ENCODE measurements at regions not wholly inside any gene's neighbourhood (a gene's known extent, or its start where the extent isn't known, plus 50 kb on each side); places are given as distances from the start of the nearest gene placed in this dataset.

DNA sequence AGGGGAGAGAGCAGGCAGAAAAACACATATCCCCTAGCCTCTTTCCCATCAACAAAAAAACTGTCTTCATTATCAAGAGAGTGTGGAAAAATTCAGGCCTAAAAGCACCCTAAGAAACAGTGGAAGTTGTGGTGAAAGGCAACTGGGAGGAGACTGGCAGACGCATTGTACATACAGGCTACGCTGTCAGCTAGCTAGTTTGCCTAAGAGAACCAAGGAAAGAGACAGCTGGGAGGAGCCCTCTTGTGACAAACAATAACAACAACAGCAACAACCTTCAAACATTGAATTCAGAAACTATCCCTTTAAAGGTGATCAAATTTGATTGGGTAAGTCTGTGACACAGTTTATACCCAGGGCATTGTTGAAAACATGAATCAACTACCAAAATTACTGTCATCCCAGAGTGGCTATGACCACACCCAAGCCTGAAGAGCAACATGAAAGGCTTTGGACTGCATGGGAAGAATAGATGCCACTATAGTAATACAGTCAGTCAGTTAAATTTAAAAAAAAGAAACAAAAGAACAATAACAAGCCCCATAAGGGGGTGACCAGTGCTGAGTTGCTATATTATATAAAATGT, 88.9 kb upstream of the CRIM1 start:
- TF ChIP-seq EZH2phosphoT487 (IDR thresholded peaks at IDR 0.05; ENCODE audit: borderline replicate concordance, low read length) (no peak), EZH2 (IDR thresholded peaks at IDR 0.05; ENCODE audit: low read length, unreplicated experiment) (no peak)
- TF ChIP-seq, protein P1, sequence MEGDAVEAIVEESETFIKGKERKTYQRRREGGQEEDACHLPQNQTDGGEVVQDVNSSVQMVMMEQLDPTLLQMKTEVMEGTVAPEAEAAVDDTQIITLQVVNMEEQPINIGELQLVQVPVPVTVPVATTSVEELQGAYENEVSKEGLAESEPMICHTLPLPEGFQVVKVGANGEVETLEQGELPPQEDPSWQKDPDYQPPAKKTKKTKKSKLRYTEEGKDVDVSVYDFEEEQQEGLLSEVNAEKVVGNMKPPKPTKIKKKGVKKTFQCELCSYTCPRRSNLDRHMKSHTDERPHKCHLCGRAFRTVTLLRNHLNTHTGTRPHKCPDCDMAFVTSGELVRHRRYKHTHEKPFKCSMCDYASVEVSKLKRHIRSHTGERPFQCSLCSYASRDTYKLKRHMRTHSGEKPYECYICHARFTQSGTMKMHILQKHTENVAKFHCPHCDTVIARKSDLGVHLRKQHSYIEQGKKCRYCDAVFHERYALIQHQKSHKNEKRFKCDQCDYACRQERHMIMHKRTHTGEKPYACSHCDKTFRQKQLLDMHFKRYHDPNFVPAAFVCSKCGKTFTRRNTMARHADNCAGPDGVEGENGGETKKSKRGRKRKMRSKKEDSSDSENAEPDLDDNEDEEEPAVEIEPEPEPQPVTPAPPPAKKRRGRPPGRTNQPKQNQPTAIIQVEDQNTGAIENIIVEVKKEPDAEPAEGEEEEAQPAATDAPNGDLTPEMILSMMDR (conservative IDR thresholded peaks at IDR 0.05; ENCODE audit: low read depth, low read length): no peak
- no peak for ATAC-seq
- Histone ChIP-seq H3F3A (ENCODE audit: low read length, unreplicated experiment) (no peaks in the 10 kb centered on the region), H3K4me1 (ENCODE audit: insufficient read depth, low read length) (no peaks in the 10 kb centered on the region), H3K4me2 (ENCODE audit: low read length) (no peak overlapping the region), H4K20me1 (ENCODE audit: low read length) (no peaks in the 10 kb centered on the region), H3K36me3 (ENCODE audit: low read depth, low read length) (no peaks in the 10 kb centered on the region), H3K27me3 (ENCODE audit: low read length) (peaks cover 47% of the 10 kb centered on the region), H3K4me3 (ENCODE audit: low read length) (no peak overlapping the region), H3K9me2 (replicated peaks; ENCODE audit: low read length) (no peaks in the 10 kb centered on the region), H2AFZ (ENCODE audit: low read length) (no peak overlapping the region), H3K9me3 (ENCODE audit: low read length) (peaks cover 7% of the 10 kb centered on the region; the same call in 1 of the 2 replicates), H3K79me2 (ENCODE audit: low read length) (no peaks in the 10 kb centered on the region), H3K9ac (ENCODE audit: low read length) (no peak overlapping the region), H3K27ac (ENCODE audit: low read length) (no peak overlapping the region)
- no TSS peak for BruUV-seq (replicated peaks)
- intact Hi-C loops (cut with micrococcal nuclease): no loop called here
- ChIA-PET CTCF (no interaction called here), POLR2A (ENCODE audit: unreplicated experiment) (no interaction called here)
- DNase-seq: no peak

DNA sequence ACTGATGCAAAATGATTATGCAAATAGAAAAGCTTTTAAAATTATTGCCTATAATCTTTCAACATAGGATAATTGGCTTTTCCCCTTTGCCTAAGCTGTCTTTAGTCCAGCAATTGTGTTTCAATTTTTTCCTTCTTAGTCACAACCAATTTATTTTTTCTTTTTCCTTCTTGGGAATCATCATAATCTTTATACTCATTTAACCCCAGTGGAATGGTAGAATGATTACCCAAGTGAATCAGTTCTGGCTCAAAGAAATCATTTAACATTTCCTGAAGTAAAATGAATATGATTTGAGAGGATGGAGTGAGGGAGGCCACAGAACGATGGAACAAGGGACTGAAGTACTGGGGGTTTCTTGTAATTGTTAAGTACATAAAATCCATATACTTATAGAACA, 93.0 kb upstream of the CRIM1 start:
- ChIA-PET POLR2A (ENCODE audit: unreplicated experiment) (no interaction called here), CTCF (no interaction called here)
- Histone ChIP-seq H3K4me1 (ENCODE audit: insufficient read depth, low read length) (no peaks in the 10 kb centered on the region), H3K9ac (ENCODE audit: low read length) (no peak overlapping the region), H3K9me3 (ENCODE audit: low read length) (peaks cover 4% of the 10 kb centered on the region; the same call in 1 of the 2 replicates), H3K27ac (ENCODE audit: low read length) (no peak overlapping the region), H3K27me3 (ENCODE audit: low read length) (peaks cover 67% of the 10 kb centered on the region), H3K4me3 (ENCODE audit: low read length) (no peak overlapping the region), H3K9me2 (replicated peaks; ENCODE audit: low read length) (no peaks in the 10 kb centered on the region), H2AFZ (ENCODE audit: low read length) (no peak overlapping the region), H3K4me2 (ENCODE audit: low read length) (no peak overlapping the region), H3K36me3 (ENCODE audit: low read depth, low read length) (no peaks in the 10 kb centered on the region), H4K20me1 (ENCODE audit: low read length) (no peaks in the 10 kb centered on the region), H3K79me2 (ENCODE audit: low read length) (no peaks in the 10 kb centered on the region), H3F3A (ENCODE audit: low read length, unreplicated experiment) (no peaks in the 10 kb centered on the region)
- intact Hi-C loops (cut with micrococcal nuclease): no loop called here
- ATAC-seq (no peak), DNase-seq (no peak)
- TF ChIP-seq, protein P1 (conservative IDR thresholded peaks at IDR 0.05; ENCODE audit: low read depth, low read length): no peak
- TF ChIP-seq EZH2 (IDR thresholded peaks at IDR 0.05; ENCODE audit: low read length, unreplicated experiment) (no peak), EZH2phosphoT487 (IDR thresholded peaks at IDR 0.05; ENCODE audit: borderline replicate concordance, low read length) (no peak)
- BruUV-seq (replicated peaks): no TSS peak

DNA sequence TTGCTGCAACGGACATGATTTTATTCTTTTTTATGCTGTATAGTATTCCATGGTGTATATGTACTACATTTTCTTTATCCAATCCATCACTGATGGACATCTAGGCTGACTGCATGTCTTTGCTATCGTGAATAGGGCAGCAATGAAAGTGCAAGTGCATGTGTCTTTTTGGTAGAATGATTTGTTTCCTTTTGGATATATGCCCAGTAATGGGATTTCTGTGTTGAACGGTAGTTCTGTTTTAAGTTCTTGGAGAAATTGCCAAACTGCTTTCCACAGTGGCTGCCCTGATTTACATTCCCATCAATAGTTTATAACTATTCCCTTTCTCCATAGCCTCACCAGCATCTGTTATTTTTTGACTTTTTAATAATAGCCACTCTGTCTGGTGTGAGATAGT, 99.7 kb upstream of the CRIM1 start:
- Histone ChIP-seq H3K79me2 (ENCODE audit: low read length) (no peaks in the 10 kb centered on the region), H4K20me1 (ENCODE audit: low read length) (no peaks in the 10 kb centered on the region), H3F3A (ENCODE audit: low read length, unreplicated experiment) (no peaks in the 10 kb centered on the region), H3K36me3 (ENCODE audit: low read depth, low read length) (no peaks in the 10 kb centered on the region), H3K9me2 (replicated peaks; ENCODE audit: low read length) (no peaks in the 10 kb centered on the region), H3K27ac (ENCODE audit: low read length) (no peak overlapping the region), H3K9ac (ENCODE audit: low read length) (no peak overlapping the region), H3K4me1 (ENCODE audit: insufficient read depth, low read length) (no peaks in the 10 kb centered on the region), H3K4me3 (ENCODE audit: low read length) (no peak overlapping the region), H2AFZ (ENCODE audit: low read length) (no peak overlapping the region), H3K9me3 (ENCODE audit: low read length) (no peaks in the 10 kb centered on the region), H3K27me3 (ENCODE audit: low read length) (peaks cover 81% of the 10 kb centered on the region), H3K4me2 (ENCODE audit: low read length) (no peak overlapping the region)
- ATAC-seq: no peak
- TF ChIP-seq, protein P1 (conservative IDR thresholded peaks at IDR 0.05; ENCODE audit: low read depth, low read length): no peak
- no peak for TF ChIP-seq EZH2 (IDR thresholded peaks at IDR 0.05; ENCODE audit: low read length, unreplicated experiment)
- no peak for TF ChIP-seq EZH2phosphoT487 (IDR thresholded peaks at IDR 0.05; ENCODE audit: borderline replicate concordance, low read length)
- no peak for DNase-seq
- ChIA-PET POLR2A (ENCODE audit: unreplicated experiment) (no interaction called here), CTCF (no interaction called here)
- no TSS peak for BruUV-seq (replicated peaks)
- intact Hi-C loops (cut with micrococcal nuclease): no loop called here
